AG20443 (cell line): ENCODE measurements at regions not wholly inside any gene's neighbourhood (a gene's known extent, or its start where the extent isn't known, plus 50 kb on each side); places are given as distances from the start of the nearest gene placed in this dataset.

Source experiments
- DNase-seq: peaks from one replicate; pipeline ENCODE4 v3.0.0; 2012; ENCODE audit warnings: low spot score, mixed read lengths

- DNase-seq: no peak
Measured at GRCh38 chr7:142409471-142409870, 151.6 kb upstream of the PRSS58 start.

DNA sequence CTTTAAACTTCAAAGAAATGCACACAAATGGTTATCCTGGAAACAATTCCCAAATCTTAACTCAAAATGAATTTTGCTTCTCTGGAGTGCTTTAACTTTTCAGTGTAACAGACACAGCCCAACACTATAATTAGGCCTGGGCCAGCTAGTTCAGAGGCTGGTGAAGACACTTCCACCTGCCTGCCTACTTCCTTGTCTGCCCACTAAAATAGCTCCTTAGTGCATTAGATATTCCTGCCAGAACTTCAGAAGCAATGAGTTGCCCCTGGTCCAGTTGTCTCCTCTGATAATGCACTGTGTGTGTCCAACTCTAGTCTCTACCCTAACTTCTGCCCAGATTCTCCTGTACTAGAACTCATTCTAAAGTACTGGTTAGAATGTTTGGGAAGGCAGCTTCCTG lies 150.9 kb upstream of the PRSS58 start:
- no peak for DNase-seq

DNA sequence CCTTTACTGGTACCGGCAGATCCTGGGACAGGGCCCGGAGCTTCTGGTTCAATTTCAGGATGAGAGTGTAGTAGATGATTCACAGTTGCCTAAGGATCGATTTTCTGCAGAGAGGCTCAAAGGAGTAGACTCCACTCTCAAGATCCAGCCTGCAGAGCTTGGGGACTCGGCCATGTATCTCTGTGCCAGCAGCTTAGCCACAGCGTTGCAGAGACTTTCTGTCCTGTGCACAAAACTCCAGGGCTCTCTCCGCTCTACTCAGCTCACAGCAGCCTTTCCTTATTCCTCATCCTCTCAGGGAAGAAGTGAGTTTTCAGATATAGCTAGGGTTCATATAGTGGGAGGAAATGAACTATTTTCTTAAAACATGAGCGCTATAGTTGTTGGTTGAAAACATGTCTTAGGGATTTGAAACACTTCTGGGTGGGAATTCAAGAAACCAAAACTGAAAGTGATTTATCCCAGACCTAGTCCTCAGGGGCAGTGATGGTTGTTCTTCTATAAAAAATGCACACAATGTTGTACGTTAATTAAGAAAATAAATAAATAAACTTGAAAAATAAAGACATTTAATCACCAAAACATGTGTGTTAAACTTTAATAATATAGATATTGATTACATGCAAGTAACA lies 150.2 kb upstream of the PRSS58 start:
- no peak for DNase-seq

DNA sequence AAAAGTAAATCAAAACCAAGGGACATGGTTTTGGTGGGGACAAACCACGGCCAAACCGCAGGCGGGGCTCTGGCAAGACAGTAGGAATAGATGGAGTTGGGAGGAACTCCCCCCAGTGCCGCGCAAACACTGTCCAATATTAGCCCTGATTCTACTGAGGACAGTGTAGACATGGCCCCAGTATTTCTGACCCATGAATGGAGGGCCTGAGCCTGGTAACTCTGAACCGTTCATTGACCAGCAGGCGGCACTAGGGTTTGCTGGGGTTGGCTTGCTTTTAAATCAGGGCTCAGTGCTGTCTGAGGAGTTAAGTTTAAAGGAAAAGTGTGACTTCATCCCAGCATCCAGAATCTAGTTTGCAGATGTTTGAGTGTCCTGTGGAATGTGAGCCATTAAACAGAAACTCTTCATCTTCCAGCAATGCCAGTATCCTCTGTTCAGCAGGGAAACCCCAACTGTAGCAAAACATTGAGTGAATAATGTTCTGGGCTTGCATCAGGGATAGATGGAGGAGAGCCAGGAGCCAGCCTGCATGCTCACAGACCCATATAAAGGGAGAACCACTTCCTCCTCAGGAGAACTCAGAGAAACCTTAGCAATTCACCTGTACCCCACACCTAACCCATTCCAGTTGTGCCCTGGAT lies 147.4 kb upstream of the PRSS58 start:
- DNase-seq: peak; percentile 60

DNA sequence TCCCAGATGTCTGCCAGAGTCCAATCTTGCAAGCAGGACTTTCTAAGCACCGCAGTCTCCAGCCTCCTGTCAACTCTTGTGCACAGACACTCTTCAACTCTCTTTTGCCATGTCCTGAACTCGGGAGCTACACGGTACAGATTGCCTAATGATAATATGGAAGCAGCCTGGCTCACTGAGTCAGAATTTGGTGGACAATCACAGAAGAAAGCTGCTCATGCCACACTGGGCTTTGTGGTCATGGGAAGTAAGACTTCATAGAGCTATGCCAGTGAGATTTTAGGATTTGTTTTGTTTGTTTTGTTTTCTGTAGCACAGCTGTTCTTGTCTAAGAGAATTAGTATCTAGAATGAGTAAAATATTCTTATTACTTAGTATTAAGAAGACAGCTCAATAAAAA lies 144.1 kb upstream of the PRSS58 start:
- no peak for DNase-seq

- DNase-seq: no peak
Measured at GRCh38 chr7:142400042-142400533, 142.2 kb upstream of the PRSS58 start.

DNA sequence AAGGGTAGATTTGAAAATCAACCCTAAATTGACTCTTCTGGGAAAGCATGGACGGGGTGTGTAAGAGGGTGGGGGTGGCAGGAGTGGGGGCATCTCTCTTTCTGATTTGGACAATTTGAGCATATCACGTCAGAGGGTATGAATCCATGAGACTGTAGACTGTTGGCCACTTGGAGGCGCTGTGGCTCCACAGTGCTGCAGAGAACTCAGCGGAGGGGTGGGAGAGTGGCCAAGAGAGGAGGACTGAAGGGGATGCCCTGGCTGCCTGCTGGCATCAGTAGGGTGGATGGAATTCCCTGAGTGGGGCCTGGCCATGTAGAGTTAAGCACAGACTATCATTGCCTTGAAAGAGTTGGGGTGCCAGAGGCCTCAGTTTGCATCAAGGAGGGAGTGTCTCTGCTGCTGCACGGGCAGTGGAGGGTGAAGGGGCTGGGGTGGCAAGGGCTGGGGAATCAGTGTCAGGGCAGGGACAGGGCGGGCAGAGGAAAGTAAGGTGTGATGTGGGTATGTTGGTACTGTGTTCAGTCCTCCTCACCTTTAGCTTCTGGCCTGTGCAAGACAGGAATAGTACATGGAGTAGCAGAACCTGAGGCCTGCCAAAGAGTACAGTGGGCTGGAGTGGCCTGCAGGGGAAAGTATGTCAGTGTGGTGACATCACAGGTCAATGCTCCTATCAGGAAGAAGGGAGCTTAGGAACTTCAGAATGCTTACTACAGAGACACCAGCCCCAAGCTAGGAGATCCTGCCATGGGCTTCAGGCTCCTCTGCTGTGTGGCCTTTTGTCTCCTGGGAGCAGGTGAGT lies 133.5 kb upstream of the PRSS58 start:
- no peak for DNase-seq

DNA sequence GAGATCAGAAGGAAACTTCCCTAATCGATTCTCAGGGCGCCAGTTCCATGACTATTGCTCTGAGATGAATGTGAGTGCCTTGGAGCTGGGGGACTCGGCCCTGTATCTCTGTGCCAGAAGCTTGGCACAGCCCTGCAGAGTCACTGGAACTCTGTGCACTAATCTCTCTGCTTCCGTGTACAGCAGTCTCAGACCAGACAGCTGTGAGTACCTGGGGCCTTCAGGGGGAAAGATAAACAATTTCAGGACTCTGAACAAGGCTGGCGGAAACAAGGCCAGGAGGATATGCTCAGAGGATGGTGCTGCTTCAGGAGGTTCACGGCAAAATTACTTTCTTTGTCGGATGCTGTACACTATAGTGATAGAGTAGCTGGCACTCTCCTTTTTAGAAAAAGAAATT lies 131.7 kb upstream of the PRSS58 start:
- DNase-seq: no peak

GRCh38 chr7:142385491-142386340 lies 127.9 kb upstream of the PRSS58 start:
- DNase-seq: peak; percentile 61

GRCh38 chr7:142384493-142384922 lies 126.7 kb upstream of the PRSS58 start:
- DNase-seq: peak; percentile 86

DNA sequence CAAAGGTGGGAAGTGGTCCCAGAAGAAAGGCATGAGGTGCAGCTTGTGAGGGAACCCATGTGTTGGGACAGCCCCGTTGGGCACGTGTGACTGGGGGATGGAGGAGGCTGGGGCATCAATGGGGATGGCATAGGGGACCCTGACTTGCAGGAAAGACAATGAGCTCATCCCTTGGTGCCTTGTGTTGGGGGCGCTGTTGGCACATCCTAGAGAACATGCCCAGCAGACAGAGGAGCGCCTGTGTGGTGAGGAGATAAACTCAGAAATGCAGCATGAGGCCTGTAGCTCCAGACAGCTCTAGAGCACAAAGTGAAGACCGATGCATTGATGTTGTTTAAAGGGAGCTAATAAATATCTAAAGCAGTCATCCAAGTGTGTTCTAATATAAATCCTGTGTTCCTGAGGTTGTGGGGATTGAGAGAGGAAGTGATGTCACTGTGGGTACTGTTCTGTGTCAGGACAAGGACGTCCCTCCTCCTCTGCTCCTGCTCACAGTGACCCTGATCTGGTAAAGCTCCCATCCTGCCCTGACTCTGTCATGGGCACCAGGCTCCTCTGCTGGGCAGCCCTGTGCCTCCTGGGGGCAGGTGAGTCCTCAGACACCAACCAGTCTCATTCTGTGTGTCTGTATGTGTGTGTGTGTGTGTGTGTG lies 126.1 kb upstream of the PRSS58 start:
- DNase-seq: no peak

- DNase-seq: no peak
Measured at GRCh38 chr7:142381727-142382390, 124.0 kb upstream of the PRSS58 start.

GRCh38 chr7:142380069-142380468 lies 122.2 kb upstream of the PRSS58 start:
- DNase-seq: no peak

DNA sequence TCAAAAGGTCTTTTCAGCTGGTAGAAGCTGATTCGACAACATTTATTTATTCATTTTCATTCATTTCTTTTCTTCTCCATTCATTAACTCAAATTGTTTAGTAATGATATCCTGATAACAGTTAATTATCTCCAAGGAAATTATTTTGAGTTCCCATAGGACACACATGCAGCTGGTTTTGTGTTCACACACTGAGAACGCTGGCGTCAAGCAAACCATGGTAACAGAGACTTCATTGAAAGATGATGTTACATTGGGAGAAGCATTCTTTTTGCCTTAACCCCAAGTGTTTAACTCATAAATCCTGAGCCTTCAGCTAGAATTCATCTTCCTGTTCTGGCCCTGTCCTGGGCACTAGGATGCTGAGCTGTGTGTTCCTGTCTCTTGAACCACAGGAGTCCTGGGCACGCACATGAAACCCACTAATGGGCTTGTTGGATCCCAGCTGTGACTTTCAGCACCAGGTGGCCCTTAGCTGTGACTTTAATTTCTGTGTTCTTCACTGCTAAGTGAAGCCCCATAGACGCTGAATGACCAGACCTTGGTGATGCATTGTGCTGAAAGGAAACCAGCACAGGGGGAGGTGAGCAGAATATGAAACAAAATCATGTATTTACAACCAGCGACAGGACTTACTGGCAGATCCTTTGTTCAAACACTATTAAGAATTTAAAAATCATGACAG lies 121.5 kb upstream of the PRSS58 start:
- no peak for DNase-seq

- DNase-seq: no peak
Measured at GRCh38 chr7:142377567-142377966, 119.7 kb upstream of the PRSS58 start.

DNA sequence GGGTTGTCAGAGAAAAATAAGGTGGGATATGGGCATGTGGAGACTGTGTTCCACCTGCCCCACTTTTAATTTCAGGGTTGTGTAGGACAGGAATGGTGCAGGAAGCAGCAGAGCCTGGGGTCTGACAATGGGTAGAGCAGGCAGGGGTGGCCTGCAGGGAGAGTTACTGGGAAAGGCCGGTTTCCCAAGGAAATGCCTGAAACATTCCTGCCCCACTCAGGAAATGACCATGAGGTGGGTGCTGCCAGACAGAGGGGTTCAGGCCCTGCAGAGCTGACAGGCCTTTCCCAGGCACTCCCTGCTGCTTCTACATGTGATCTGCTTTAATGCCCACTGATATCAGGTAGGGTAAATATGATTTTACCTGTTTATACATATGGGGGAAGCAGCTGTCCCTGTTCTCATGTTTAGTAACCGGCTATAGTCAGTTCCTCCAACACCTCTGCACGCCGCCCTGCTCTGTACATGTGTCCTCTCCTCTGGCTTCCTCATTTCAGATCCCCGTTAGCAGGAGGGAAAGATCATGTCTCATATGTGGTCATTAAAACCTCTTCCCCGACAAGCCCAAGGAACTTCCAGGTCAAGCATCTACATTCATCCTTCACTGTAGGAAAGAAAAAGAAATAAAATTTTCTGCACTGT lies 118.6 kb upstream of the PRSS58 start:
- no peak for DNase-seq

- DNase-seq: no peak
Measured at GRCh38 chr7:142375710-142376313, 118.0 kb upstream of the PRSS58 start.

DNA sequence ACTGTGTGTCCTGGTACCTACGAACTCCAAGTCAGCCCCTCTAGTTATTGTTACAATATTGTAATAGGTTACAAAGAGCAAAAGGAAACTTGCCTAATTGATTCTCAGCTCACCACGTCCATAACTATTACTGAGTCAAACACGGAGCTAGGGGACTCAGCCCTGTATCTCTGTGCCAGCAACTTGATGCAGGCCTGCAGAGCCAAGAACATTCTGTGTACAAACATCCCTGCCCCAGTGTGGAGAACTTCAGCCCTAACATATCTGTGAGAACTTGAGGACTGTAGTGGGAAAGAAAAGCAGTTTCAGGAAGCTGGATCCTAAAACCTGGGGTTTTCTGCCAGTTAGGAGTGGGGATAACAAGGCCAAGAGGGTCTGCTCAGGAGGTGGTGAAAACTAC lies 114.9 kb upstream of the PRSS58 start:
- DNase-seq: no peak

DNA sequence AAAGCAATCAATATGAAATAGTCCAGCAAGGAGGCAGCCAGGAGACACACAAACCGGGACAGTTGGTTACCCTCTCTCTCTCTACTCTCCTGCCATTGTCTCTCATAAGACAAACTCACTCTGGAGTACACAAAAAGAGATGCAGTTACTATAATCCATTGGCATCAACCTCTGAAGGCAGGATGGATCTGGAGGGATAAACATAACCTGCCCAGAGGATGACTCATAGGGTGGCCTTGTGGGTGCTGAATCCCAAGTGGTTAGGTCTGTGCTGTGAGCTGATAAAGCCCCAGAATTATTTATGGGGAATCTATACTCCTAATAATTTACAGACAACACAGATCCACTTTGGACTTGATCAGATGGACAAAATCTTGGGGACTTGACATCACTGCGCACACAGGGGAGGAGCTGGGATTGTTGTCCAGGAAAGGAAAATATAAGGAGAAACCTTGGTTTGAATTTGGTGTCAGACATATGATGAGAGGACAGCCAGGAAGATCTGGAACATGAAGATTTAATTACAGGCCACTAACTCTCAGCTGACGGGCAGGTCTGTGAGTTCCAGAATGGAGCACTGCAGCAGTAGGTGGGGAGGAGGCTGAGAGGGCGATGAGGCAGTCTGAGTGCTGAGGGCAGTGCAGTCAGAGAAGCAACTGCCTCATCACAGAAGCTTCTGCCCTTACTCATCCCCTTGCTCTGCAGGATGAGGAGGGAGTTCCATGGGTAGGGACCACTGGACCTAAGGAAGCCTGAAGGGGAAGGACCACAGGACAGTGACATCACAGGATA lies 113.9 kb upstream of the PRSS58 start:
- DNase-seq: no peak
